Lower leg skin (tissue), 3 donors: ENCODE measurements at regions not wholly inside any gene's neighbourhood (a gene's known extent, or its start where the extent isn't known, plus 50 kb on each side); places are given as distances from the start of the nearest gene placed in this dataset.

ENCODE experiments used
- CTCF ChIP-seq, 3 donors: fragments of 450-650 bp; IDR thresholded peaks; one replicate each; pipeline ENCODE4 v1.5.1; 2016; ENCODE audit warnings: antibody characterized with exemption in 3 of 3, mild to moderate bottlenecking in 3 of 3, moderate library complexity in 2 of 3
- POLR2A ChIP-seq, 2 donors: fragments of 450-650 bp; IDR thresholded peaks; one replicate each; pipeline ENCODE4 v1.6.1; 2016 to 2017; ENCODE audit warnings: antibody characterized with exemption in 2 of 2, mild to moderate bottlenecking in 1 of 2, moderate library complexity in 1 of 2

DNA sequence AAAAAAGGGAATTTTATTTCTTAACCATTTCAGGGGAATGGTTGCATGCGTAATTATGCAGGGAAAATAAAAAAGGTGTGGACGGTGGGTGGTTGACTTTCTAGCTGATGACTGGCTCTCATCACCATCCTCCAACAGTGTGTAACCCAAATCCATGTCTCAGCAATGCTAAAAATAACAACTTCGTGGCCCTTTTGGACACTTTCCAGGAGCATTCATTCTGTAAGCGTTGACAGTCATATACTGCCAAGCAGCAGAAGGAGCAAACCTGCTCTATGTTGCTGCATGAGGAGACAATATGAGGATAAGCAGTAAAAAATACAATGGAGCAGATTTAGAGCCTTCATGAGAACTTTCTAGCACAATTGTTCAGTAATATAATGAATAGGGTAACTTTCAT, 189.1 kb downstream of the ANXA2 start:
- TF ChIP-seq POLR2A (IDR thresholded peaks at IDR 0.05) (no peak), CTCF (IDR thresholded peaks at IDR 0.05) (no peak)
